ENCODE measurements at regions not wholly inside any gene's neighbourhood (a gene's known extent, or its start where the extent isn't known, plus 50 kb on each side); places are given as distances from the start of the nearest gene placed in this dataset.

DNA sequence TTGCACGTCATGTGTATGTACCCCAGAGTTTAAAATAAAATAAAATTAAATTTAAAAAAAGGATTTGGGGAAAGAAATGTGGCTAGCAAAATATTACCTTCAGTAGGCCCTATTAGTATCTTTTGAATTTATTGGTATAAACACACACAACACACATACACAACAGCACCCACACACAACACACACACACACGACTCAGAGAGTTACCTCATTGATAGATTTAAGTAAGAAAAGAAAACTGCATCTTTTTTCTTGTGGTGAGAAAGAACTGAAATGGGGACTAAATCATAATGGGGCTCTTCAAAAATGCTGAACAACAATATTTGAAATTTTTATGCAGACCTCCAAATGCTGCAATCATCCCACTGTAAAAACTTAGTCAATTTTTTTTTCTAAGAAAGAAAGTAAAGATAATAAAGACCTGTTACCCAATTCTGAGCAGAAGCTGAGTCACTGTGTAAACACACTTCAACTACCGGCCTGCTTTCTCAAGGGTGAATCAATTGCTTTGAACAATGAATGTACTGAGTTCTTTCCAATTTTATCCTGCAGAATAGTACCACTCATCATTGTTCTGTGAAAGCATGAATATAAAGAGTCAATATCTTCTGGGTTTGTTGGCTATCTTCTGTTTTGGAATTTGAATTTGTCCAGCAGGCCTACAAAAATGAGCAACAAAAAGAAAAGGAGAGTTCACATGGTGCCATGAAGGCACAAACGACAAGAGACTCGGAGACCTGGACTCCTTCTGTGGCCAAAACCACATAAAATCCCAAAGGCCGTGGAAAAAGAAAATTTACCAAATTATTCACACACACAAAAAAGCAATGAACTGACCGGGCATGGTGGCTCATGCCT lies 57.9 kb upstream of the CCNG1 start:
- WGBS (ENCODE audit: insufficient coverage): 87% methylated on average over 5 of the region's 7 CpGs
- Mint-ChIP-seq H3K27me3 (ENCODE audit: low read depth in 2 of 2) (peaks cover 8 to 10% of the 10 kb centered on the region in 2 donors), H3K4me3 (no peak overlapping the region), H3K4me1 (no peaks in the 10 kb centered on the region), H3K27ac (no peak overlapping the region), H3K9me3 (no peaks in the 10 kb centered on the region), H3K36me3 (no peaks in the 10 kb centered on the region)
- peak in 1 of 3 donors; percentile 48 for ATAC-seq
- Histone ChIP-seq H3K27ac (ENCODE audit: low read length) (no peak overlapping the region), H3K4me3 (ENCODE audit: low read length) (no peak overlapping the region), H3K36me3 (ENCODE audit: control insufficient read depth, insufficient read depth, low read length) (no peaks in the 10 kb centered on the region), H3K4me1 (ENCODE audit: control insufficient read depth, insufficient read depth, low read length) (no peaks in the 10 kb centered on the region), H3K9me3 (ENCODE audit: control insufficient read depth, insufficient read depth, low read length) (no peaks in the 10 kb centered on the region), H3K27me3 (ENCODE audit: control insufficient read depth, insufficient read depth, low read length) (no peaks in the 10 kb centered on the region)
- TF ChIP-seq, protein P1, sequence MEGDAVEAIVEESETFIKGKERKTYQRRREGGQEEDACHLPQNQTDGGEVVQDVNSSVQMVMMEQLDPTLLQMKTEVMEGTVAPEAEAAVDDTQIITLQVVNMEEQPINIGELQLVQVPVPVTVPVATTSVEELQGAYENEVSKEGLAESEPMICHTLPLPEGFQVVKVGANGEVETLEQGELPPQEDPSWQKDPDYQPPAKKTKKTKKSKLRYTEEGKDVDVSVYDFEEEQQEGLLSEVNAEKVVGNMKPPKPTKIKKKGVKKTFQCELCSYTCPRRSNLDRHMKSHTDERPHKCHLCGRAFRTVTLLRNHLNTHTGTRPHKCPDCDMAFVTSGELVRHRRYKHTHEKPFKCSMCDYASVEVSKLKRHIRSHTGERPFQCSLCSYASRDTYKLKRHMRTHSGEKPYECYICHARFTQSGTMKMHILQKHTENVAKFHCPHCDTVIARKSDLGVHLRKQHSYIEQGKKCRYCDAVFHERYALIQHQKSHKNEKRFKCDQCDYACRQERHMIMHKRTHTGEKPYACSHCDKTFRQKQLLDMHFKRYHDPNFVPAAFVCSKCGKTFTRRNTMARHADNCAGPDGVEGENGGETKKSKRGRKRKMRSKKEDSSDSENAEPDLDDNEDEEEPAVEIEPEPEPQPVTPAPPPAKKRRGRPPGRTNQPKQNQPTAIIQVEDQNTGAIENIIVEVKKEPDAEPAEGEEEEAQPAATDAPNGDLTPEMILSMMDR (IDR thresholded peaks at IDR 0.05): no peak
- no peak for DNase-seq
- intact Hi-C loops (cut with micrococcal nuclease): no loop called here

DNA sequence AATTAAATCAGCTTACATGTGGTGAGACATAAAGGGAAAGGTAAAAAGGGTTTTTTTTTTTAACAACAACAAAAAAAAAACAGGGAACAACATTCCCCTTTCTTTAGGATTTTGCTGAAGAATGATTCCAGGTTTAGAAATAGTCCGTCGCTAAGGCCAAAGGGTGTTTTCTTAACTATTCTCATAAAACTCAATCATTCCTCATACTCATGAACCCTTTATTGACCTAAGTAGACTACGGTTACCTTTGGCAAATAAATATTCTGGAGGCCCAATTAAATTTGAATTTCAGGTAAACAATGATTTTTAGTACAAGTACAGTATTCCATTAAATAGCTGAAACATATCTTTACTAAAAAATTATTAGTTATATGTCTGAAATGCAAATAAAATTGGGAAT lies 55.6 kb upstream of the CCNG1 start:
- ATAC-seq (no peak), DNase-seq (no peak)
- Histone ChIP-seq H3K27ac (ENCODE audit: low read length) (no peak overlapping the region), H3K4me1 (ENCODE audit: control insufficient read depth, insufficient read depth, low read length) (no peaks in the 10 kb centered on the region), H3K4me3 (ENCODE audit: low read length) (no peak overlapping the region), H3K9me3 (ENCODE audit: control insufficient read depth, insufficient read depth, low read length) (no peaks in the 10 kb centered on the region), H3K27me3 (ENCODE audit: control insufficient read depth, insufficient read depth, low read length) (no peaks in the 10 kb centered on the region), H3K36me3 (ENCODE audit: control insufficient read depth, insufficient read depth, low read length) (no peaks in the 10 kb centered on the region)
- Mint-ChIP-seq H3K27ac (no peak overlapping the region), H3K9me3 (no peaks in the 10 kb centered on the region), H3K27me3 (ENCODE audit: low read depth in 2 of 2) (peaks cover 8 to 12% of the 10 kb centered on the region in 2 donors), H3K4me3 (no peak overlapping the region), H3K36me3 (no peaks in the 10 kb centered on the region), H3K4me1 (no peaks in the 10 kb centered on the region)
- 100% methylated on average over 2 of the region's 3 CpGs for WGBS (ENCODE audit: insufficient coverage)
- TF ChIP-seq, protein P1 (IDR thresholded peaks at IDR 0.05): no peak
- intact Hi-C loops (cut with micrococcal nuclease): no loop called here

- no peak overlapping the region for H3K27ac ChIP-seq (ENCODE audit: low read length)
- H3K9me3 ChIP-seq (ENCODE audit: control insufficient read depth, insufficient read depth, low read length): no peaks in the 10 kb centered on the region
- TF ChIP-seq, protein P1 (IDR thresholded peaks at IDR 0.05): no peak
- no peak overlapping the region for H3K4me3 ChIP-seq (ENCODE audit: low read length)
- no peaks in the 10 kb centered on the region for H3K27me3 ChIP-seq (ENCODE audit: control insufficient read depth, insufficient read depth, low read length)
- no peak for DNase-seq
- ATAC-seq: no peak
- Mint-ChIP-seq H3K4me1 (no peaks in the 10 kb centered on the region), H3K27ac (no peak overlapping the region), H3K4me3 (no peak overlapping the region), H3K36me3 (no peaks in the 10 kb centered on the region), H3K27me3 (ENCODE audit: low read depth in 2 of 2) (peaks cover 8 to 11% of the 10 kb centered on the region in 2 donors), H3K9me3 (no peaks in the 10 kb centered on the region)
- H3K4me1 ChIP-seq (ENCODE audit: control insufficient read depth, insufficient read depth, low read length): no peaks in the 10 kb centered on the region
- WGBS (ENCODE audit: insufficient coverage): 95% methylated on average over 3 of the region's 3 CpGs
- H3K36me3 ChIP-seq (ENCODE audit: control insufficient read depth, insufficient read depth, low read length): no peaks in the 10 kb centered on the region
- intact Hi-C loops (cut with micrococcal nuclease): no loop called here
These were observed 53.6 kb upstream of the CCNG1 start for GRCh38 chr5:163383754-163384153.

- intact Hi-C loops (cut with micrococcal nuclease): no loop called here
- H3K9me3 Mint-ChIP-seq: no peaks in the 10 kb centered on the region
These were observed 52.7 kb upstream of the CCNG1 start for GRCh38 chr5:163384669-163385068.

More at GRCh38 chr5:163384669-163385068, 52.7 kb upstream of the CCNG1 start:
- Histone ChIP-seq H3K27me3 (ENCODE audit: control insufficient read depth, insufficient read depth, low read length) (no peaks in the 10 kb centered on the region), H3K4me3 (ENCODE audit: low read length) (no peak overlapping the region), H3K36me3 (ENCODE audit: control insufficient read depth, insufficient read depth, low read length) (no peaks in the 10 kb centered on the region), H3K27ac (ENCODE audit: low read length) (no peak overlapping the region), H3K4me1 (ENCODE audit: control insufficient read depth, insufficient read depth, low read length) (no peaks in the 10 kb centered on the region), H3K9me3 (ENCODE audit: control insufficient read depth, insufficient read depth, low read length) (no peaks in the 10 kb centered on the region)
- peaks cover 4 to 13% of the 10 kb centered on the region in 2 donors for H3K27me3 Mint-ChIP-seq (ENCODE audit: low read depth in 2 of 2)
- no CpG with 5 or more reads among the region's 4 CpGs for WGBS (ENCODE audit: insufficient coverage)
- no peak for ATAC-seq
- no peaks in the 10 kb centered on the region for H3K36me3 Mint-ChIP-seq
- H3K4me1 Mint-ChIP-seq: no peaks in the 10 kb centered on the region
- no peak overlapping the region for H3K27ac Mint-ChIP-seq
- TF ChIP-seq, protein P1 (IDR thresholded peaks at IDR 0.05): no peak
- no peak for DNase-seq
- no peak overlapping the region for H3K4me3 Mint-ChIP-seq

All from natural killer cell (primary cell).